BLaER1 (cell line): ENCODE measurements at regions not wholly inside any gene's neighbourhood (a gene's known extent, or its start where the extent isn't known, plus 50 kb on each side); places are given as distances from the start of the nearest gene placed in this dataset.

ENCODE experiments used
- H3K27ac ChIP-seq: shearing (Covaris generic); formaldehyde crosslinking; 2 replicates; pipeline ENCODE4 v1.8.1; 2022
- H3K27me3 ChIP-seq: shearing (Covaris generic); formaldehyde crosslinking; 2 replicates; pipeline ENCODE4 v1.8.1; 2022
- H3K36me3 ChIP-seq: shearing (Covaris generic); formaldehyde crosslinking; 2 replicates; pipeline ENCODE4 v1.8.1; 2022
- H3K4me1 ChIP-seq: shearing (Covaris generic); formaldehyde crosslinking; 2 replicates; pipeline ENCODE4 v1.8.1; 2022
- H3K4me2 ChIP-seq: shearing (Covaris generic); formaldehyde crosslinking; 2 replicates; pipeline ENCODE4 v1.8.1; 2022
- H3K4me3 ChIP-seq: shearing (Covaris generic); formaldehyde crosslinking; 2 replicates; pipeline ENCODE4 v1.8.1; 2022
- H3K9ac ChIP-seq: shearing (Covaris generic); formaldehyde crosslinking; 2 replicates; pipeline ENCODE4 v1.8.1; 2022
- H3K9me3 ChIP-seq: shearing (Covaris generic); formaldehyde crosslinking; 2 replicates; pipeline ENCODE4 v1.8.1; 2022
- H4K20me1 ChIP-seq: shearing (Covaris generic); formaldehyde crosslinking; 2 replicates; pipeline ENCODE4 v1.8.1; 2022
- Cebpa-rat ChIP-seq: shearing (Covaris generic); IDR thresholded peaks from 2 replicates; pipeline ENCODE4 v1.8.1; 2022

- TF ChIP-seq Cebpa-rat: no peak
Observed at GRCh38 chr21:17051054-17051453, 461.8 kb upstream of the CXADR start.

GRCh38 chr21:17053321-17053720, 459.5 kb upstream of the CXADR start:
- Histone ChIP-seq H3K9ac (no peak overlapping the region), H3K27me3 (no peaks in the 10 kb centered on the region), H3K9me3 (peaks cover 10% of the 10 kb centered on the region), H4K20me1 (no peaks in the 10 kb centered on the region), H3K4me1 (no peaks in the 10 kb centered on the region), H3K36me3 (no peaks in the 10 kb centered on the region), H3K4me2 (no peak overlapping the region), H3K27ac (no peak overlapping the region), H3K4me3 (no peak overlapping the region)
- no peak for TF ChIP-seq Cebpa-rat

More at GRCh38 chr21:17051054-17051453, 461.8 kb upstream of the CXADR start:
- Histone ChIP-seq H3K4me1 (no peaks in the 10 kb centered on the region), H3K27me3 (no peaks in the 10 kb centered on the region), H4K20me1 (no peaks in the 10 kb centered on the region), H3K9me3 (peaks cover 10% of the 10 kb centered on the region), H3K36me3 (no peaks in the 10 kb centered on the region), H3K27ac (no peak overlapping the region), H3K4me3 (no peak overlapping the region), H3K4me2 (no peak overlapping the region), H3K9ac (no peak overlapping the region)

DNA sequence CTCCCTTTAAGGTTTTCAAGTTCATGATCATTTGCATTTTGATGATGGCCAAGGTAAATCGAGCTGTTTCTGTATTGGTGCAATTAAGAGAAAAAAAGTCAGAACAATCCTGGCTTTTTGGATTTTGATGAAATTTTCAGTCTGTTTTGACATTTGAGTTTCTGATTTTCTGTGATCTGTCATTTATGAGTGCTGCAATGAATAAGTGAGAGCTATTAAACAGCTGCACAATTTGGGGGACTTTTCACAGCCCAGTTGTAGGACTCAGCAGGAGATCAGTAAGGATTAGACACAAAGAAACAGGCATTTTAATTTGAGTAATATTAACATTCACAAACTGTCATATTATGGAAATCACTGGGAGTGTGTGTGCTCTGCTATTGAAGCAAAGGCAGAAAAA, 452.9 kb upstream of the CXADR start:
- Histone ChIP-seq H3K4me3 (no peak overlapping the region), H3K9ac (no peak overlapping the region), H3K27me3 (no peaks in the 10 kb centered on the region), H3K4me2 (no peak overlapping the region), H3K27ac (no peak overlapping the region), H3K9me3 (no peaks in the 10 kb centered on the region), H3K36me3 (no peaks in the 10 kb centered on the region), H3K4me1 (no peaks in the 10 kb centered on the region), H4K20me1 (no peaks in the 10 kb centered on the region)
- no peak for TF ChIP-seq Cebpa-rat

DNA sequence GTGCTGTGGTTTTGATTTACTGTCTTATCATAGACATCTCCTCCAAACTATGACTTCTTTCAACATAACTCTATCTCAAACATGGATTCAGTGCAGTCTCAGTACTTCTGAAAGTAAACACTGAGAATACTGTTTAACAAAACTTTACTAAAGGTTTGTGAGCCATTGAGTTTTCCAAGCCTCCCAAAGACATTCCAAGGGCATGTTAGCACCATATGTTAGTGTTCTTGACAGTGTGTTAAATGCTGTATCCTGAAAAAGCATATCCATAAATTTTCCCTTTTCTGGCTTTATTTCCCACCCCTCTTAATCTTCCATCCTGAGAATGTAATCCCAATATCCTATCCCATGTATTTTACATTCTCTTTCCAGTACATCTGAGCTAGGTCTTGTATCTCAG, 446.8 kb upstream of the CXADR start:
- Histone ChIP-seq H3K4me1 (no peaks in the 10 kb centered on the region), H4K20me1 (no peaks in the 10 kb centered on the region), H3K9me3 (no peaks in the 10 kb centered on the region), H3K27ac (no peak overlapping the region), H3K36me3 (no peaks in the 10 kb centered on the region), H3K4me2 (no peak overlapping the region), H3K9ac (no peak overlapping the region), H3K4me3 (no peak overlapping the region), H3K27me3 (no peaks in the 10 kb centered on the region)
- no peak for TF ChIP-seq Cebpa-rat

DNA sequence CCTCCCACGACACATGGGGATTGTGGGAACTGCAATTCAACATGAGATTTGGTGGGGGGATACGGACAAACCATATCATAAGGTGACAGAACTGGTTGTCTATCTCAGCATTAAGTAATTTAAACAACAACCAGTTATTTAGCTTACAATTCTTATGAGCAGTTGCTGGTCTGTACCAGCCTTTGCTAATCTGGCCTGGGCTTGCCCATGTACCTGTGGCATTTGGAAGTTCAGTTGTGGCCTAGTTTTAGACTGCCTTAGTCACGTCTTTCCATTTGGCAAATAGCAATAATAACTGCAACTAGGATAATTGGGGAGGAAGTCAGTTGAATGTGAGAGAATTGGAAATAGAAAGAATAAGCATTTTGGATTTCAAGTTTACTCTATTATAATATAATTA, 441.8 kb upstream of the CXADR start:
- Histone ChIP-seq H3K4me1 (no peaks in the 10 kb centered on the region), H3K4me3 (no peak overlapping the region), H3K9ac (no peak overlapping the region), H4K20me1 (no peaks in the 10 kb centered on the region), H3K4me2 (no peak overlapping the region), H3K9me3 (no peaks in the 10 kb centered on the region), H3K36me3 (no peaks in the 10 kb centered on the region), H3K27ac (no peak overlapping the region), H3K27me3 (no peaks in the 10 kb centered on the region)
- TF ChIP-seq Cebpa-rat: no peak

GRCh38 chr21:17081193-17081592, 431.6 kb upstream of the CXADR start:
- TF ChIP-seq Cebpa-rat: no peak
- Histone ChIP-seq H3K9me3 (no peaks in the 10 kb centered on the region), H3K27ac (no peak overlapping the region), H3K36me3 (no peaks in the 10 kb centered on the region), H3K4me2 (no peak overlapping the region), H3K9ac (no peak overlapping the region), H3K4me3 (no peak overlapping the region), H3K27me3 (no peaks in the 10 kb centered on the region), H4K20me1 (no peaks in the 10 kb centered on the region), H3K4me1 (no peaks in the 10 kb centered on the region)

GRCh38 chr21:17082843-17083483, 429.9 kb upstream of the CXADR start:
- H4K20me1 ChIP-seq: no peaks in the 10 kb centered on the region
- no peak for TF ChIP-seq Cebpa-rat
- no peak overlapping the region for H3K27ac ChIP-seq
- H3K4me3 ChIP-seq: no peak overlapping the region
- H3K9me3 ChIP-seq: no peaks in the 10 kb centered on the region
- H3K27me3 ChIP-seq: no peaks in the 10 kb centered on the region
- no peaks in the 10 kb centered on the region for H3K36me3 ChIP-seq
- H3K4me2 ChIP-seq: no peak overlapping the region
- no peak overlapping the region for H3K9ac ChIP-seq
- no peaks in the 10 kb centered on the region for H3K4me1 ChIP-seq

- H3K27ac ChIP-seq: no peak overlapping the region
Observed at GRCh38 chr21:17085707-17086106, 427.1 kb upstream of the CXADR start.

GRCh38 chr21:17088500-17088899, 424.3 kb upstream of the CXADR start:
- Histone ChIP-seq H3K4me1 (no peaks in the 10 kb centered on the region), H3K4me3 (no peak overlapping the region), H4K20me1 (no peaks in the 10 kb centered on the region), H3K9ac (no peak overlapping the region), H3K36me3 (no peaks in the 10 kb centered on the region), H3K4me2 (no peak overlapping the region), H3K27ac (no peak overlapping the region), H3K9me3 (no peaks in the 10 kb centered on the region), H3K27me3 (no peaks in the 10 kb centered on the region)
- no peak for TF ChIP-seq Cebpa-rat

More at GRCh38 chr21:17085707-17086106, 427.1 kb upstream of the CXADR start:
- no peaks in the 10 kb centered on the region for H3K36me3 ChIP-seq
- H3K4me3 ChIP-seq: no peak overlapping the region
- H3K9me3 ChIP-seq: no peaks in the 10 kb centered on the region
- H3K27me3 ChIP-seq: no peaks in the 10 kb centered on the region
- no peaks in the 10 kb centered on the region for H4K20me1 ChIP-seq
- no peak overlapping the region for H3K4me2 ChIP-seq
- no peak overlapping the region for H3K9ac ChIP-seq
- TF ChIP-seq Cebpa-rat: no peak
- H3K4me1 ChIP-seq: no peaks in the 10 kb centered on the region

DNA sequence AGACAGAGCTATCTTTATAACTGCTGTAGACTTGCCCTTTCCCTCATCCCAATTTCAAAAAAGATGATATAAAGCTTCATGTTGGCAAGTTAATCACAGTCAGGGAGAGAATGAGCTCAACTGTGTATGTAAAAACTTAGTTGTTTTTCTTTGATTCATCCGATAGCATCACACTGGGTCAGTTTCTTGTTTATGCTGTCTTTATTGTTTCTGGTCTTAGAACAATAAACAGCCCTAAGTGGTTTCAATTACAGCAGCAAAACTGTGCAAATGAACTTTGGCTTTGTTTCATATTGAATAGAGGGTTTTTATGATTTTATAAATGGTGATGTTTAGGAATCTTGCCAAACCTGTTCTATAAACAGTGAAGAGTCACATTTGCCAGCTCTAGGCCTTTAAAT, 423.8 kb upstream of the CXADR start:
- Histone ChIP-seq H3K4me3 (no peak overlapping the region), H3K27ac (no peak overlapping the region), H4K20me1 (no peaks in the 10 kb centered on the region), H3K9me3 (no peaks in the 10 kb centered on the region), H3K9ac (no peak overlapping the region), H3K36me3 (no peaks in the 10 kb centered on the region), H3K4me1 (no peaks in the 10 kb centered on the region), H3K27me3 (no peaks in the 10 kb centered on the region), H3K4me2 (no peak overlapping the region)
- no peak for TF ChIP-seq Cebpa-rat

DNA sequence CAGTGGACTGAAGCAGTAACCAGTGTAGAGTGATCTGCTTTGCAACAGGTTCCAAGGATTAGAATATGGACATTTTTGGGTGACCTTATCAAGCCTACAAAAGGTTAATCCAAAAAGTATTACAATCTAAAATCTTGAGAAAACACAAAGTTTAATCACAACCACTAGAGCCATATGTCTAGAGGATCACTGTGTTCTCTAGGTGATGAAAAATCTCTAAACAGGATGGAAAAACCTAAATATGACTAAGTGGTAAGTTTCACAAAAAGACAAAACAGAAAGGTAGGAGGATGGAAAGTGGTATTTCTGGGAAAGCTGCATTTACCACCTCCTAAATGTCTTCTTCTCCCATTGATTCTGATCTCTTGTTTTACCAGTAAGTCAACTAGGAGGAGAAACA, 411.1 kb upstream of the CXADR start:
- Histone ChIP-seq H4K20me1 (no peaks in the 10 kb centered on the region), H3K4me3 (no peak overlapping the region), H3K9ac (no peak overlapping the region), H3K27me3 (no peaks in the 10 kb centered on the region), H3K36me3 (no peaks in the 10 kb centered on the region), H3K27ac (no peak overlapping the region), H3K9me3 (peaks cover 13% of the 10 kb centered on the region), H3K4me1 (no peaks in the 10 kb centered on the region), H3K4me2 (no peak overlapping the region)
- TF ChIP-seq Cebpa-rat: no peak
